GM18502 (cell line): ENCODE measurements at regions not wholly inside any gene's neighbourhood (a gene's known extent, or its start where the extent isn't known, plus 50 kb on each side); places are given as distances from the start of the nearest gene placed in this dataset.
"Not testable (repeated sequence)": the region's sequence is repeated elsewhere in the genome, so short reads cannot be mapped to it uniquely, and the experiment has no call there.

Experiments used
- ATAC-seq: cut with Tn5 transposase; IDR thresholded peaks from one replicate; pipeline ENCODE4 v1.9.1; 2021; ENCODE audit warnings: mild to moderate bottlenecking; ENCODE audit not compliant: unreplicated experiment, poor library complexity

DNA sequence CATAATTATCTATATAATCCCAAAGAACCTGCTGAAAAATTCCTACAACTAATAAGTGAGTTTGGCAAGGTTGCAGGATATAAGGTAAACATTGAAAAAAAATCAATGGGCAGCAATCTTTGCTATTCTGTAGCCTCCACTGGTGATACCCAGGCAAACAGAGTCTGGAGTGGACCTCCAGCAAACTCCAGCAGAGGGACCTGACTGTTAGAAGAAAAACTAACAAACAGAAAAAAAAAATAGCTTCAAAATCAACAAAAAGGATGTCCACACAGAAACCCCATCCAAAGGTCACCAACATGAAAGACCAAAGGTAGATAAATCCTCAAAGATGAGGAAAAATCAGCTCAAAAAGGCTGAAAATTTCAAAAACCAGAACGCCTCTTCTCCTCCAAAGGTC lies 128.9 kb upstream of the PJA2 start:
- ATAC-seq: not testable (repeated sequence)

- ATAC-seq: not testable (repeated sequence)
Observed at GRCh38 chr5:109535090-109535489, 125.3 kb upstream of the PJA2 start.

- ATAC-seq: no peak
Observed at GRCh38 chr5:109533751-109534272, 124.0 kb upstream of the PJA2 start.

GRCh38 chr5:109532773-109533364 lies 123.1 kb upstream of the PJA2 start:
- ATAC-seq: no peak

GRCh38 chr5:109531262-109531661 lies 121.5 kb upstream of the PJA2 start:
- ATAC-seq: no peak

GRCh38 chr5:109529987-109530386 lies 120.2 kb upstream of the PJA2 start:
- no peak for ATAC-seq

GRCh38 chr5:109529520-109529919 lies 119.7 kb upstream of the PJA2 start:
- ATAC-seq: no peak

- ATAC-seq: no peak
Observed at GRCh38 chr5:109524555-109524954, 114.8 kb upstream of the PJA2 start.

- no peak for ATAC-seq
Observed at GRCh38 chr5:109524026-109524425, 114.3 kb upstream of the PJA2 start.

DNA sequence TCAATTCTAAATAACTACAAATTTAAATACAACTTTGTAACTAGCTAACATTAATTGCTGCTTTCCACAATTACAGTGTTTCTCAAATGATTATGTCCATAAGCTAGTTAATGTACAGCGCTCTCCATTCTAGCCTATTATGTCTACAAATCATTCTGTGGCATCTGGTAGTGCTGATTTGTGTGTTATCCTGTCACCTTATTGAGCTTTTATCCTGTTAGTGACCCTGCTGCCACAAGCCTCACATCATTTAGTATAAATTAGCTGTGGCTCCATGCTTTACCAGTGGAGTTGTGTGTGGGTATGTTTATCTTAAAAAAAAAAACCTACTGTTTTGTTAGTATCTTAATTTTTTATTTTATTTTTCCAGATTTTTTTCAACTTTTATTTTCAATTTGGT lies 112.6 kb upstream of the PJA2 start:
- no peak for ATAC-seq

DNA sequence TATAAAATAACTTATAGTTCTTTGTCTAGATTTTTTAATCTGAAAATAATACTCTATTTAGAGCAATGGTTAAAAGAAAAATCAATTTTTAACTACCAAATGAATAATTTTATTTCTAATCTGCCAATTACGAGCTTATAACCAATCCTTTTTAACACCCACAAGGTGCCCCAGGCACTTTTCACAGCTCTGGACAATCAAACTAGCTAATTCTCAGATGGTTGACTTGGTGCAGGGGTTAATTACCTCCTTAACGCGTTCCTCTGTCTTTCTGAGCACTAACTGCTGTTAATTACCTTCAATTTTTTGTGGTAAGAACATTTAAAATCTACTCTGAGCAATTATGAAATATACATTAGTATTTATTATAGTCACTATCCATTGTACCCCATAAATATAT lies 109.6 kb upstream of the PJA2 start:
- ATAC-seq: no peak

GRCh38 chr5:109516390-109516789 lies 106.6 kb upstream of the PJA2 start:
- no peak for ATAC-seq

DNA sequence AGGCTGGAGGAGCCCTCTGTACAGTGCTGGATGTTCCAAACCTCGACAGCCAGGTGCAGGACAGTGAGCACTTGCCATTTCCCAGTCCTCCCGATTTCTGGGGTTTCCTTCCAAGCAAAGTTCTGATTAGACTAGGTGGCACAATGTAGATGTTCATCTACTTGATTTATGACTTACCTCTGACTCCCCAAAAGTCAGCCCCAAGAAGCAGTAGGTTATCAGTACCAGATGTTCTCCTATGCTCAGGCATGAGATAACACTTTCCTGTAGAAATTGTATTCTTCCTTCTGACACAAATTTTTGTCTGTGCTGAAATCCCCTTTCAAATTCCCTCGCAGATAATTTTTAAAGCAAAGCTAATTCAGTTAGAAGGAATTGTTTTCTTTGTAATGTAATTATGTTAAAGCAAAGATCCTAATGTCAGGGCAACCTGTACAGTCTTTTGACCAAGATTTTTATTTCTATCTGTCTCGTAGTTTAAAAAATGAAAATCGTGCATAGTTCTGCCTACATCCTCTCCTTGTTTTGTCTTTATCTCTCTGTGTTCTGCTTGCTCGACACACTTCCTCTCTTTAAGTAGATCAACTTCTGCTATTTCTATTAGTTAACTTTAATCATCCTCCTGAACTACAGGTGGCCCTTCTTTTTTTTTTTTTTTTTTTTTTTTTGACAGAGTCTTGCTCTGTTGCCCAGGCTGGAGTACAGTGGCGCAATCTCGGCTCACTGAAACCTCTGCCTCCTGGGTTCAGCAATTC lies 102.4 kb upstream of the PJA2 start:
- ATAC-seq: no peak

DNA sequence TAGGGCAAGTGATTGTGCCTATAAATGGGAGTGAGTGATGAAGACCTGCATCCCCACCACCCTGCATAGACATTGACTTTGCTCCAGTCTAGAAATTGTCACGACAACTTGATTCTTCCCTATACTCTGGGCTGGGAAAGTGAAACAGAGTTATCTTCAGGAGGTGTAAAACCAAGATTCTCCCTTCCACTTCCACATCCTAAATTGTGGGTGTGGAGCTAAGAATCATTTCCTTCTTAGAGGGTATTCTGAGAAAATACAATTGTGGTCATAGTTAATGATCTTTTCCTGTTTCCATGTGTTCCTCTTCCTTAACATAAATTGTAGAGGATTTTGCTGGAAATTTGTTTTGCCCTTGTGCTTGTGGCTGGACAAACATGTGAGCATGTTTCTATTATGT lies 96.8 kb upstream of the PJA2 start:
- ATAC-seq: no peak

GRCh38 chr5:109496112-109496511 lies 86.3 kb upstream of the PJA2 start:
- no peak for ATAC-seq

DNA sequence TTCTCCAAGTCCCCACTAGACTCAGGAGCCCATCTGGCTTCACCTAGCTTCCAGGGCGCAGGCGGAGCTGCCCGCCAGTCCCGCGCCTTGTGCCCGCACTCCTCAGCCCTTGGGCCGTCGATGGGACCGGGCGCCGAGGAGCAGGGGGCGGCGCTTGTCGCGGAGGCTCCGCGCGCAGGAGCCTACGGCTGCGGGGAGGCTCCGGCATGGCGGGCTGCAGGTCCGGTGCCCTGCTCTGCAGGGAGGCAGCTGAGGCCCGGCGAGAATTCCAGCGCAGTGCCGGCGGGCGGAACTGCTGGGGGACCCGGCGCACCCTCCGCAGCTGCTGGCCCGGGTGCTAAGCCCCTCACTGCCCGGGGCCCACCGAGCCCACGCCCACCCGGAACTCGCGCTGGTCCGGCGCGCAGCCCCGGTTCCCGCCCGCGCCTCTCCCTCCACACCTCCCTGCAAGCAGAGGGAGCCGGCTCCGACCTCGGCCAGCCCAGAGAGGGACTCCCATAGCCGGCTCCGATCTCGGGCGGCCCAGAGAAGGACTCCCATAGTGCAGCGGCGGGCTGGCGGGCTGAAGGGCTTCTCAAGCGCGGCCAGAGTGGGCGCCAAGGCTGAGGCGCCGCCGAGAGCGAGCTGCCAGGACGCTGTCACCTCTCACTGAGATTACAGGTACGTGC lies 78.1 kb upstream of the PJA2 start:
- ATAC-seq: no peak

- no peak for ATAC-seq
Observed at GRCh38 chr5:109486200-109486804, 76.5 kb upstream of the PJA2 start.

GRCh38 chr5:109485030-109485429 lies 75.3 kb upstream of the PJA2 start:
- ATAC-seq: no peak

- ATAC-seq: no peak
Observed at GRCh38 chr5:109484597-109484996, 74.8 kb upstream of the PJA2 start.

- ATAC-seq: no peak
Observed at GRCh38 chr5:109483395-109483971, 73.7 kb upstream of the PJA2 start.

GRCh38 chr5:109482748-109483147 lies 73.0 kb upstream of the PJA2 start:
- no peak for ATAC-seq
